T47D (cell line): ENCODE measurements at regions not wholly inside any gene's neighbourhood (a gene's known extent, or its start where the extent isn't known, plus 50 kb on each side); places are given as distances from the start of the nearest gene placed in this dataset.
"Not testable (repeated sequence)": the region's sequence is repeated elsewhere in the genome, so short reads cannot be mapped to it uniquely, and the experiment has no call there.

ENCODE experiments used
- DNase-seq, 2 experiments: peaks; one replicate each; pipeline versions ENCODE4 v3.0.0 to v3.0.0-alpha.2; 2011 to 2012; ENCODE audit warnings: low read depth in 1 of 2, low spot score in 1 of 2
- JUND ChIP-seq: IDR thresholded peaks from 2 replicates; pipeline ENCODE4 v1.6.1; 2012; ENCODE audit warnings: low read depth
- in situ Hi-C: cut with HindIII; loops from 2 replicates; pipeline ENCODE4 v1.10.0; 2016; ENCODE audit warnings: low sequenced_read_pairs, low pct_unique_long_range_greater_than_20kb

DNA sequence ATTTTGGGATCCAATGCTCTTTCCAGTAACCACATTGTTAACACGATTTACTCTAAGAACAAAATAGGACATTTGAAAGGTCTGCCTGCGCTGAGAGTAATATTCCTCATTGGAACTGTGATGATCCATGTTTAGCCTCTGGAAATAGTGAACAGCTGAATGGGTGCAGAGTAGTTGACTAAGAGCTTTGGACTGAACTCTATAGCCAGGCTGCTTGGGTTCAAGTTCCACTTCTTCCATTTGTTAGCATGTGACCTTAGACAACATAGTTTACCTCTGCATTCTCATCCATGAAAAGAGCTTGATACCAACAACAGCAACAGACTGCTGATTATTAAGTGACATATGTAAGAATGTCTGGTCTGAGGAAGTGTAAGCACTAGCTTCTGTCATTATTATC, 128.3 kb upstream of the MMADHC start:
- in situ Hi-C loops: no loop called here
- DNase-seq: no peak
- TF ChIP-seq JUND: no peak

DNA sequence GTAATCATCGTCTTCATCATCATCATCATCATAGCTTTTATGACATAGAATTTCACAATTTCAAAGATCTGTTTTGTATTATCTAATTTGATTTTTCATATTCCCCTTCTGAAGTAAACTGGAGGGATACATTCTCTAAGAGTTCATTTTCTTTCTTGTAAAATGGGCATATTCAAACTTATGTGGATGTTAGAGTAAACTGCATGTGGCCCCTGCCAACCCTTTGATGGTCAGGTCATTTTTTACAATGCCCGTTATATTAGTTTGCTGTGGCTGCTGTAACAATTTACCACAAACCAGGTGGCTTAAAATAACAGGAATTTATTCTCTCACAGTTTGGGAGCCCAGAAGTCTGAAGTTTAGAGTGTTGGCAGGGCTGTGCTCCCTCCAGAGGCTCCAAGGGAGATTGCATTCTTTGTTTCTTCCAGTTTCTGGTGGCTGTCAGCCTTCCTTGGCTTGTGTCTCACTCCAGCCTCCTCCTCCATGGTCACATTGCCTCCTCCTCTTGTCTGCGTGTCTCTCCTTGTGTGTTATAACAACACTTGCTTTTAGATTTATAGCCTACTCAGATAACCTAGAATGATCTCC, 127.5 kb upstream of the MMADHC start:
- DNase-seq: peak; percentile 3 to 66
- in situ Hi-C loops: no loop called here
- TF ChIP-seq JUND: no peak

DNA sequence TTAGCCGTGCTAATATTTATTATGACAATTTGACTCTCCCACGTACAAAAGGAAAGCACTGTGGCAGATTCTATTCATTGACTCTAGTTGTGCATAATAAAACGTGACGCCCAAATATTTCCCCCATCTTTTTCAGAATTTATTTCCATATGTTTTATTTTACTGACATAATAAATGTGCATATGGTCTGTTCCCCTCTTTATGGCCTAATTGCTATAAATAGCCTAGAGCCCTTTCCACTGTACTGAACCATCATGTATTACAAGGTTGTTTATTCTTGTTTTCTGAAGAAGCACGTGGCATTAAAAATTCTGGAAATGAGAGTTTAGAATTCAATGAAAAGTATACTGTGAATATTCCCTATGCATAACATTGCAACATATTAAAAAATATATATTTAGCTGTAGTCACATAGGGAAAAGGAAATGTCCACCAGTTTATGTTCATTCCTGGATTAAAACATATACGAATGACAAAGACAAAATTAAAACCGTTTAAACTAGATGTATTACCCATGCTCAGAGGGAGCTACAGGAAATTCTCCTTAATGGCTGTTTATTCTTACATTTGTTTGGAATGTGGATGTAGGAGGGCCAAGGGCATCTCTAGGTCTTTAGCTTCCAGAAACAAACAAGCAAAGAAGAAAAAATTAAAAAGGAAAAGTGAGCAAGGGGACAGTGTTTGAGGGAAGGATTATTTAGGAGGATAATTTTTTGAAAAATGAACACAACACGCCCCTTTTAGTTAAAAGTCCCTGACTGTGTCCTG, 122.1 kb upstream of the MMADHC start:
- in situ Hi-C loops: no loop called here
- no peak for DNase-seq
- no peak for TF ChIP-seq JUND

DNA sequence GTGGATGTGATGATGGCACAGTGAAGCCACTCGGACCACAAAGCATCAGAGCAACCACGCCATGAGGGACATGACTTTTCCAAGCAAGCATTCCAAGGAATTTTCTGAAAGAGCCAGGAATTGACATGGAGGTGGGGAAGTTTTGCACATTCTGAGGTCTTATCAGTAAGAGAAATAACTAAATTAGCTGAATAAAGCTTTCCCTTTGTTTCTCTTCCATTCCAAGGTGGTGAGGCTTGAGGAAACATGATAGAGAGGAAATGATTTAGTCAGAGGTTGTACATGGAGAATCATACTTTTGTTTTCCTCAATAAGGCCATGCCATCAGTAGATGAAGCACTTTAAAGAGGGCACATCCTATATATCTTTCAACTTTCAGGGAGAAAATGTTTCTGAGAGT, 115.7 kb upstream of the MMADHC start:
- DNase-seq: no peak
- TF ChIP-seq JUND: no peak
- in situ Hi-C loops: no loop called here

DNA sequence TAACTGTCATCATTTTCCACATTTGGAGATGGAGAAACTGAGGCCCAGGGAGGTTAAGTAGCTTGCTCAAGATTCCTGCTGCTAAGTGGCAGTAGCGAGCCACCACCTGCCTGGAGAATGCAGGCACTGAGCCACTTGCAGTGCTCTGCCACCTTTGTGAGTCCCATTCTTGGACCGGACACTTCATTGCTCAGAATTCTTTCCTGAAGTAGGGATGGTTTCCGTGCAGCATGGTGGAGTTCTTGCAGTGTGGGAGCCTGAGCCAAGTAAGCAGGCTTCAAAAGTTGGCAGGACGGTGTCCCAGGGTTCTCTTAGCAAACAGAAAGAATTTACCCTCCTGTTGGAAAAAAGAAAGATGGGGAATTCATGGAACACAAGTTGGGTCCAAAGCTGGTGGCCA, 115.0 kb upstream of the MMADHC start:
- no peak for DNase-seq
- in situ Hi-C loops: no loop called here
- TF ChIP-seq JUND: no peak

DNA sequence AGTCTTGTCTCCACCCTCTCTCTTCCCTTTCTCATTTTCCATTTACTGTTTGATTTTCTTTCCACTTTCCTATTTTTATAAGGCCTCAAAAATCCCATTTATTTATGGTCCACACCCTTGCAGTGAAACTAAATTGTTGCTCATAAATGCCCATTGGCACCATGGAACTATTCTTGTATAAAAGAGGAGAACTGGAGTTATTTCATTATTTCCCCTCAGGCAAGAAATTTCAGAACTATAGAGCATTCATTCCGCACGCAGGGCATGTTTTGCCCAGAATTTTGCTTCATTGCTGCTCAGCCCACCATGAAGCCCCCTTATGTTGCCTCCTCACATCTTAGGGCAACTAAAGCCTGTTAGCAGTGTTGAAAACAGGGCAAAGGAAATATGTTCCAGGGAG, 113.7 kb upstream of the MMADHC start:
- in situ Hi-C loops: no loop called here

DNA sequence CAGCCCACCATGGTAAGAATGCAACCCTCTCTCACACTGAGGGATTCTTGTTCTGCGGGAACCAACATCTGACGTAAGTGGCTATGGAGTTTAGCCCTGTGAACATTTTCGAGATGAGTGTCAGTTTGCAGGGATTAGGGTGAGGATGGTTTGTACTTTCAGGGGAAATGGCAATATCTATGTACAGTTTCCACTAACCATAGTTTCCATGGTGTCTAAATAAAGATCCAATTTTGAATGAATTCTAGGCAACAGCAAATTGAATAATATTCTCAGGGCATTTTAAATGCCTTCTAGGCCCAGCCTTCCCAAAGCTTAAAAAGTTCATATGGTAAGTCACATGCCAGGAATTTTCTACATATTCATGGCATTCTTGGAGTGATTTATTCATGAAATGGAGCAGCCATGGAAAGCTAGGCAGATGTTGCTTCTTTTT, 105.4 kb upstream of the MMADHC start:
- in situ Hi-C loops: no loop called here
- no peak for DNase-seq
- TF ChIP-seq JUND: no peak

More for the DNA sequence above, 113.7 kb upstream of the MMADHC start:
- DNase-seq: no peak
- no peak for TF ChIP-seq JUND

DNA sequence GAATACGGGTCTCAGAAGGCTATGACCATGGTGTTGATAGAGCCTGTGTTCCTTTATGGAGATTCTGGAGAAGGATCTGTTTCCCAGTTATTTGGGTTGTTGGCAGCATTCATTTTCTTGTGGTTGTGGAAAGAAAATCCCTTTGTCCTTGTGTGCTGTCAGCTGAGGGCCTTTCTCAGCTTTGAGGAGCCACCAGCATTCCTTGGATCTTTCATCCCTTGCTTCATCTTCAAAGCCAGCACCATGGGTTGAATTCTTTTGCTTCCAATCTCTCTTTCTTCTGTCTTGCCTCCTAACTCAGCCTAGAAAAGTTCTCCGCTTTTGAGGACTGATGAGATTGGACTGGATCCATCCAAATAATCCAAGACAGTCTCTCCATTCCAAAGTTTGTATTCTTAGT, 103.2 kb upstream of the MMADHC start:
- in situ Hi-C loops: no loop called here
- no peak for DNase-seq
- TF ChIP-seq JUND: no peak

DNA sequence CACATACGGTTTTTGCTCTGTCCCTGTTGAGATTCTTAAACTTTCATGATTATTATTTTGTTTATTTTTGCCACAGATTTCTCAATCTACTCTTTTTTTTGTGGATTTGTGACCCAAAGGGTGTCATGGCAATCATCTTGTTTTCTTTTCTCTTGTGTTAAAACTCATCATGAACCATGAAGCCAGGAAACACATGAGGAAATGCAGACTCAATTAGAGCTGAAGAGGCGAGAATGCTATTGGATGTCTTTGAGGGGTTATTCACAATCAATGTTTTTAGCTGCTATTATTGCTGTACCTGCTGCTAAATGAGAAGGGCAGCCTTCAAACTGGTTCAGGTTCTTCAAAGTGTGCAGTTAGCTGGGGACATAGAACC, 99.5 kb upstream of the MMADHC start:
- TF ChIP-seq JUND: no peak
- DNase-seq: no peak
- in situ Hi-C loops: no loop called here

DNA sequence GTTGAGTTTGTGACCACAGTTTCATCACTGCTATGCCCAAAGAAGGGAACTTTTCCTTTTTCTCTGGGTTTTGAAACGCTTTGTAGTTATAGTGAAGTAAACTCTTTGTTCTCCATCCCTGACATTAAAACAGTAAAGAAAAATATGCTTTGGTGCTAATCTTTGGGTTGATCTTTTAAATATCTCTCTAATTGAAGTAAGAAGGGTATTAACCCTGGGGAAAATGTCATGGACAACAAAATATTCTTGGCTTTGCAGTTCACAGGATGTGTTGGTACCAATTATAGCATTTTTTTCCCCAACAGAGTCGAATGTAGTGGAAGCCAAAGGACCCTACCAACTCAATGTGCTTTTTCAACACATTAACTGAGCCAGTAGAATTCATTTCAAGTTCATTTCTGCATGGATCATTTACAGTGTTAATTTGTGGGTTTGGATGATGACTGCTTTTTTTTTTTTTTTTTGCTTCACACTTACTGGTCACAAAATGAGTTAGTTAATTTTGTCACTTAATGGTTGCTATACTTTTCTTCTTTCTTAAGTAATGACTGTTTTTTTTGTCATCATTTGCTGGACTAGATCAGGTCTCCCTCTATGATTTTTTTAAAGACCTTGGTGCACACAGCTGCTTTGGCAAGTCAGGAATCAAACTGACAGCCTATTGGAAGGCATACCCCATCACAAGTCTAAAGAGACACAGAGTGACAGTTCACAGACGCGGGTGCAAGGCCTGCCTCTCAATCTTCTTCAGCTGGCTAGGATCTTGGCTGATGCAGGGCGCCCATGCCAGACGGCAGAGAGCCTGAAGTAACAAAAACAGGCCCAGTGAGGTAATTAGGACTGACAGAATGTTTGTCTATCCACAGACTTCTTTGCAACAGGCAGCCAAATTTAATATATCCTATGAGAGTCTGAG, 98.8 kb upstream of the MMADHC start:
- TF ChIP-seq JUND: no peak
- in situ Hi-C loops: no loop called here
- peak in 1 of 2 experiments; percentile 5 for DNase-seq

DNA sequence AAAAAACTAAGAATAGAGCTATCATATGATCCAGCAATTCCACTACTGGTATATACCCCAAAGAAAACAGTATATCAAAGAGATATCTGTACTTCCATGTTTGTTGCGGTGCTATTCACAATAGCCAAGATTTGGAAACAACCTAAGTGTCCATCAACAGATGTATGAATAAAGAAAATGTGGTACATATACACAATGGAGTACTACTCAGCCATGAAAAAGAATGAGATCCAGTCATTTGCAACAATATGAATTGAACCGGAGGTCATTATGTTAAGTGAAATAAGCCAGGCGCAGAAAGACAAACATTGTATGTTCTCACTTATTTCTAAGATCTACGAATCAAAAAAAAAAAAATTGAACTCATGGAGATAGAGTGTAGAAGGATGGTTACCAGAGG, 97.8 kb upstream of the MMADHC start:
- in situ Hi-C loops: not testable (repeated sequence)

DNA sequence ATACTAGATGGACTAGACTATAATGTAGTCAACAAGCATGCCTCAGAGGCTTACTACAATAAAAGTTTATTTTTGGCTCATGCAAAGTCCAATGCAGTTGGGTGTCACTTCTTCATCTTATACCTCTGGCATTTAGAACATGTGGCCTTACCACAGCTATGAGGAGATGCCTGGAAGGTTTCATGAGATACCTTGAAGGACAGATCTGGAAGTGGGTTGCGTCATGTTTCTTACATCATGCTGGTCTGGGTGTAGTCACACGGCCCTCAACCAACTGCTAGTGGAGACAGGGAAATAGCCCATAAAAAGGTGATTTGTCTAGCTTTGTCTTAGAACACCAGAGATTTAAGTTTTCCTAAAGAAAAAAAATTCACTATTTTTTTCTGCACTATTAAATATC, 91.7 kb upstream of the MMADHC start:
- no peak for TF ChIP-seq JUND
- no peak for DNase-seq
- in situ Hi-C loops: no loop called here

More for the DNA sequence above, 97.8 kb upstream of the MMADHC start:
- not testable (repeated sequence) for DNase-seq

DNA sequence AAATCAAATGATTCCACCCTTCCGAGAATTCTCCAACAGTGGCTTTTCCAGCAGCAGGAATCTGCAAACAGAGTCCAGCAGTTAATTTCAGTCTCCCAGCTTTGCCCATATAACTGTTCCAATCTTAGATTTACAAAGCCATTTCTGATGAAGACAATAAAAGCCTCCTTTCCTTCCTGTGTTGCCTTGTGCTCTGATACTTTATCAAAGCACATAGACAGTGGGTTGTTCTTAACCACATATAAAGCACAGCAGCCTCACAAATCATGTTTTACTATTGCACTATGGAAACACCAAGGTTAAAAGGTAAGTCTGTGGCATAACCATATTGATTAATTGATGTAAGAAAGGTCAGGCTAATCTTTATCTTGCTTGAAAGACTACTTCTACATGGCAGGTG, 89.8 kb upstream of the MMADHC start:
- TF ChIP-seq JUND: no peak
- DNase-seq: no peak
- in situ Hi-C loops: no loop called here
